H9 (cell line): ENCODE measurements at regions not wholly inside any gene's neighbourhood (a gene's known extent, or its start where the extent isn't known, plus 50 kb on each side); places are given as distances from the start of the nearest gene placed in this dataset.

Experiments used
- DNase-seq: peaks from one replicate; pipeline ENCODE4 v3.0.0-alpha.2; 2017
- H2AFZ ChIP-seq: one replicate; pipeline ENCODE4 v1.6.1; 2013; ENCODE audit warnings: mild to moderate bottlenecking, low read length, control low read depth, moderate library complexity
- H2AK5ac ChIP-seq: 2 replicates; pipeline ENCODE4 v1.6.1; 2013; ENCODE audit warnings: low read length, control low read depth, mixed read lengths; ENCODE audit not compliant: insufficient read length
- H2BK120ac ChIP-seq: one replicate; pipeline ENCODE4 v1.6.1; 2013; ENCODE audit warnings: low read depth, mild to moderate bottlenecking, low read length, control low read depth, inconsistent platforms; ENCODE audit not compliant: poor library complexity, severe bottlenecking
- H2BK12ac ChIP-seq: 2 replicates; pipeline ENCODE4 v1.6.1; 2013; ENCODE audit warnings: low read length, control low read depth, mixed read lengths, low read depth; ENCODE audit not compliant: insufficient read length
- H2BK15ac ChIP-seq: 2 replicates; pipeline ENCODE4 v1.6.1; 2013; ENCODE audit warnings: low read depth, low read length, control low read depth
- H2BK20ac ChIP-seq: one replicate; pipeline ENCODE4 v1.6.1; 2013; ENCODE audit warnings: low read depth, mild to moderate bottlenecking, low read length, control low read depth, inconsistent platforms; ENCODE audit not compliant: poor library complexity, severe bottlenecking
- H2BK5ac ChIP-seq: 2 replicates; pipeline ENCODE4 v1.6.1; 2013; ENCODE audit warnings: low read length, control low read depth, mixed read lengths; ENCODE audit not compliant: insufficient read length
- H3K14ac ChIP-seq: 2 replicates; pipeline ENCODE4 v1.6.1; 2013; ENCODE audit warnings: low read length, control low read depth; ENCODE audit not compliant: insufficient read depth
- H3K18ac ChIP-seq: 2 replicates; pipeline ENCODE4 v1.6.1; 2013; ENCODE audit warnings: low read depth, mild to moderate bottlenecking, mixed read lengths, low read length, control low read depth; ENCODE audit not compliant: insufficient read length
- H3K23ac ChIP-seq: 2 replicates; pipeline ENCODE4 v1.6.1; 2013; ENCODE audit warnings: low read length, control low read depth, mixed read lengths, low read depth; ENCODE audit not compliant: insufficient read length
- H3K23me2 ChIP-seq: 2 replicates; pipeline ENCODE4 v1.6.1; 2013; ENCODE audit warnings: low read depth, mild to moderate bottlenecking, mixed read lengths, low read length, control low read depth; ENCODE audit not compliant: insufficient read length, poor library complexity, severe bottlenecking
- H3K27ac ChIP-seq: 2 replicates; pipeline ENCODE4 v1.5.1; 2013; ENCODE audit warnings: low read length, control low read depth, mixed read lengths, low read depth; ENCODE audit not compliant: insufficient read length
- H3K27me3 ChIP-seq: 2 replicates; pipeline ENCODE4 v1.6.1; 2013; ENCODE audit warnings: low read length, control low read depth, inconsistent platforms; ENCODE audit not compliant: insufficient read depth
- H3K4ac ChIP-seq: 2 replicates; pipeline ENCODE4 v1.6.1; 2013; ENCODE audit warnings: low read depth, mild to moderate bottlenecking, control low read depth, inconsistent platforms, low read length, moderate library complexity
- H3K4me1 ChIP-seq: 2 replicates; pipeline ENCODE4 v1.6.1; 2013; ENCODE audit warnings: low read length, control low read depth, inconsistent platforms; ENCODE audit not compliant: insufficient read depth
- H3K4me2 ChIP-seq: 2 replicates; pipeline ENCODE4 v1.6.1; 2013; ENCODE audit warnings: low read length, control low read depth, mixed read lengths; ENCODE audit not compliant: insufficient read length, insufficient read depth
- H3K56ac ChIP-seq: 2 replicates; pipeline ENCODE4 v1.6.1; 2013; ENCODE audit warnings: low read depth, mild to moderate bottlenecking, mixed read lengths, low read length, control low read depth; ENCODE audit not compliant: insufficient read length
- H3K79me1 ChIP-seq: 2 replicates; pipeline ENCODE4 v1.6.1; 2013; ENCODE audit warnings: low read depth, mild to moderate bottlenecking, moderate library complexity, low read length, control low read depth, inconsistent platforms; ENCODE audit not compliant: insufficient read depth, poor library complexity, severe bottlenecking
- H3K79me2 ChIP-seq: 2 replicates; pipeline ENCODE4 v1.6.1; 2013; ENCODE audit warnings: low read length, control low read depth, inconsistent platforms; ENCODE audit not compliant: insufficient read depth
- H3K9ac ChIP-seq: 2 replicates; pipeline ENCODE4 v1.6.1; 2013; ENCODE audit warnings: low read length, control low read depth, mixed read lengths; ENCODE audit not compliant: insufficient read length; ENCODE audit errors: extremely low read depth
- H3K9me3 ChIP-seq: one replicate; pipeline ENCODE4 v1.6.1; 2013; ENCODE audit warnings: low read depth, low read length, inconsistent platforms; ENCODE audit not compliant: control insufficient read depth
- H3T11ph ChIP-seq: one replicate; pipeline ENCODE4 v1.6.1; 2013; ENCODE audit warnings: mild to moderate bottlenecking, low read length, control low read depth, inconsistent platforms
- H4K20me1 ChIP-seq: one replicate; pipeline ENCODE4 v1.6.1; 2013; ENCODE audit not compliant: control insufficient read depth, insufficient read length, insufficient read depth
- H4K5ac ChIP-seq: 2 replicates; pipeline ENCODE4 v1.6.1; 2013; ENCODE audit warnings: low read depth, mild to moderate bottlenecking, mixed read lengths, low read length, control low read depth; ENCODE audit not compliant: insufficient read length
- H4K8ac ChIP-seq: replicated peaks from 2 replicates; pipeline ENCODE4 v1.6.1; 2013; ENCODE audit warnings: low read length, control low read depth, mixed read lengths, low read depth; ENCODE audit not compliant: insufficient read length
- H4K91ac ChIP-seq: 2 replicates; pipeline ENCODE4 v1.6.1; 2013; ENCODE audit warnings: low read depth, mild to moderate bottlenecking, moderate library complexity, mixed read lengths, low read length, control low read depth; ENCODE audit not compliant: insufficient read length
- H3K27ac Mint-ChIP-seq, 3 experiments: 2 replicates in 2 of 3; 3 replicates in 1 of 3; pipeline ENCODE4 v1.8.0; 2020 to 2021; ENCODE audit warnings: mixed read lengths in 3 of 3, mild to moderate bottlenecking in 1 of 3, moderate library complexity in 1 of 3
- H3K27me3 Mint-ChIP-seq: 2 replicates; pipeline ENCODE4 v1.8.0; 2021; ENCODE audit warnings: low read depth, mild to moderate bottlenecking, moderate library complexity, mixed read lengths
- H3K36me3 Mint-ChIP-seq, 3 experiments: 2 replicates in 2 of 3; 3 replicates in 1 of 3; pipeline ENCODE4 v1.8.0; 2020 to 2021; ENCODE audit warnings: low read depth in 3 of 3, mixed read lengths in 3 of 3; ENCODE audit not compliant: insufficient read depth in 1 of 3
- H3K4me1 Mint-ChIP-seq, 2 experiments: 2 replicates each; pipeline ENCODE4 v1.8.0; 2020; ENCODE audit warnings: mixed read lengths in 2 of 2
- H3K4me3 Mint-ChIP-seq, 2 experiments: 2 replicates in 1 of 2; 3 replicates in 1 of 2; pipeline ENCODE4 v1.8.0; 2020 to 2021; ENCODE audit warnings: mild to moderate bottlenecking in 2 of 2, mixed read lengths in 2 of 2, moderate library complexity in 1 of 2
- H3K9me3 Mint-ChIP-seq, 2 experiments: 2 replicates in 1 of 2; 3 replicates in 1 of 2; pipeline ENCODE4 v1.8.0; 2020; ENCODE audit warnings: mild to moderate bottlenecking in 2 of 2, mixed read lengths in 2 of 2, moderate library complexity in 1 of 2
- CTCF ChIP-seq: fragments of 200-600 bp; sonication (generic); conservative IDR thresholded peaks from 3 replicates; pipeline ENCODE4 v1.8.0; 2021; ENCODE audit warnings: antibody characterized with exemption, mild to moderate bottlenecking
- WGBS: extraction: QIAGEN DNeasy Blood & Tissue Kit; methylation state at CpG from one replicate; pipeline ENCODE4 v1.1.7; 2013; ENCODE audit warnings: missing lambda C conversion rate, low lambda C conversion rate, mixed read lengths; ENCODE audit not compliant: insufficient read length; ENCODE audit errors: extremely low coverage; 5-methylcytosine and 5-hydroxymethylcytosine counted together

DNA sequence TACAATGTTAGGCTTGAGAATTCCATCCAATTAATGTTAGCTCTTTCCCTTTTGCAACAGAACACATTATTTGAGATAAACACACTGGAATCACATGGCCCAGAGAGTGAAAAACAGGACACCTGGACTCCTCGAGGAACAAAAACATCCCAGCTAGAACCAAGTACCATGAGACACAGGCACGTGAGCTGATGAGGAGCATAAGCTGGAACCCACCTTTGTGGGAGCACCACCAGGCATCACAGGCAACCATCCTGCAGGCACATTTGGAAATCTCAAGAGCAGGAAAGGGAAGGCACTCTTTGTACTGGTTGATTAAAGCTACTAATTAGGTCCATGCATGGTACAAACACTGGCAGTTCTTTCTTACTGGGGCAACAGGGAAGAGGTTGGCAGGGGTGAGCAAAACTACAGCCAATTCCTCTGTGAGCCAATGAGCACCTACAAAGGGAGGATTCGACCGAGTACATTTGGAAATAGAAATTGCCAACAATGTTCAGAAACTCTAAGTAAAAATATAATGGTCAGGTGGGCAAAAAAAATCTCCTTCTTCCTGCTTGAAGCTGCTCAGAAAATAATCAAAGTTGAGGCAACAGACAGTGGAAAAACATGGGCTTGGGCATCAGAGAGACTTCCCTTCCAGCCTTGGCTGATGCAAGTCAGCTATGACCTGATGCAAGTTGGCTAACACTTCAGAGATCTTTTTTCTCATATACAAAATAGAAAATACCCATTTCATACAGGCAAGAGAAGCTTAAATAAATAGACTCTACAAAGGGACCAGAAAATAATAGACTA, 216.7 kb downstream of the NUAK1 start:
- Histone ChIP-seq H4K5ac (no peak overlapping the region), H4K8ac (no peak overlapping the region), H2AFZ (no peak overlapping the region), H2BK5ac (no peak overlapping the region), H3K4me2 (no peak overlapping the region), H3K56ac (no peak overlapping the region), H4K91ac (no peak overlapping the region), H3K9ac (no peak overlapping the region), H2AK5ac (no peak overlapping the region), H3K4me1 (no peaks in the 10 kb centered on the region), H3T11ph (no peak overlapping the region), H3K9me3 (no peaks in the 10 kb centered on the region), H3K18ac (no peak overlapping the region), H2BK12ac (no peak overlapping the region), H2BK15ac (no peak overlapping the region), H3K4ac (no peak overlapping the region), H3K14ac (no peak overlapping the region), H4K20me1 (no peaks in the 10 kb centered on the region), H3K23ac (no peak overlapping the region), H2BK20ac (no peak overlapping the region), H3K79me1 (no peaks in the 10 kb centered on the region), H3K27ac (no peak overlapping the region), H2BK120ac (no peak overlapping the region), H3K23me2 (no peaks in the 10 kb centered on the region), H3K79me2 (no peaks in the 10 kb centered on the region), H3K27me3 (no peaks in the 10 kb centered on the region; the same call in 1 of the 2 replicates)
- Mint-ChIP-seq H3K27ac (no peak overlapping the region), H3K9me3 (no peaks in the 10 kb centered on the region), H3K4me1 (no peaks in the 10 kb centered on the region), H3K27me3 (no peaks in the 10 kb centered on the region), H3K4me3 (no peak overlapping the region), H3K36me3 (no peaks in the 10 kb centered on the region)
- no peak for TF ChIP-seq CTCF
- DNase-seq = no peak
- no CpG with 5 or more reads among the region's 4 CpGs for WGBS
